A673 (cell line): ENCODE measurements at regions not wholly inside any gene's neighbourhood (a gene's known extent, or its start where the extent isn't known, plus 50 kb on each side); places are given as distances from the start of the nearest gene placed in this dataset.

Experiments
- BruUV-seq: library from RNA; stranded (reverse); fragments of 400-500 nt; replicated peaks from 2 replicates; lab custom pipeline; 2021; lab: Mats Ljungman, UMichigan
- CTCF ChIA-PET: fragments of 300-600 bp; sonication (Branson Sonifier 250); formaldehyde crosslinking; loops from one replicate; lab custom pipeline; 2022; ENCODE audit warnings: antibody characterized with exemption; lab: Charles Lee
- POLR2A ChIA-PET: fragments of 300-600 bp; sonication (Branson Sonifier 250); formaldehyde crosslinking; loops from one replicate; lab custom pipeline; 2022; ENCODE audit warnings: antibody characterized with exemption; ENCODE audit not compliant: low non-redundant PET; lab: Charles Lee
- DNase-seq: peaks from one replicate; pipeline ENCODE4 v3.0.0-alpha.2; 2015; ENCODE audit warnings: low spot score
- H3K27ac ChIP-seq: fragments of 200-600 bp; sonication (generic); 2 replicates; pipeline ENCODE4 v1.5.1; 2016; ENCODE audit warnings: mixed run types, low read depth, mild to moderate bottlenecking, mixed read lengths, antibody characterized with exemption, low read length; ENCODE audit not compliant: poor library complexity, severe bottlenecking
- H3K27me3 ChIP-seq: fragments of 200-600 bp; sonication (generic); replicated peaks from 2 replicates; pipeline ENCODE4 v1.6.1; 2017; ENCODE audit warnings: mixed run types, low read depth, mild to moderate bottlenecking, mixed read lengths, antibody characterized with exemption, low read length; ENCODE audit not compliant: insufficient read depth, poor library complexity
- H3K36me3 ChIP-seq: fragments of 200-600 bp; sonication (generic); 2 replicates; pipeline ENCODE4 v1.6.1; 2016; ENCODE audit warnings: mixed run types, mild to moderate bottlenecking, mixed read lengths, antibody characterized with exemption, low read length; ENCODE audit not compliant: insufficient read depth, poor library complexity, severe bottlenecking
- H3K4me1 ChIP-seq: fragments of 200-600 bp; sonication (generic); 2 replicates; pipeline ENCODE4 v1.6.1; 2017; ENCODE audit warnings: mixed run types, mild to moderate bottlenecking, mixed read lengths, antibody characterized with exemption, low read length; ENCODE audit not compliant: insufficient read depth, poor library complexity, severe bottlenecking
- H3K4me3 ChIP-seq: fragments of 200-600 bp; sonication (generic); 2 replicates; pipeline ENCODE4 v1.5.1; 2016; ENCODE audit warnings: low read depth, mixed run types, mild to moderate bottlenecking, mixed read lengths, low read length; ENCODE audit not compliant: poor library complexity, severe bottlenecking
- H3K9me3 ChIP-seq: fragments of 200-600 bp; sonication (generic); 2 replicates; pipeline ENCODE4 v1.6.1; 2016; ENCODE audit warnings: mixed run types, low read depth, mild to moderate bottlenecking, mixed read lengths, antibody characterized with exemption, low read length; ENCODE audit not compliant: poor library complexity, severe bottlenecking
- EZH2 ChIP-seq: fragments of 200-600 bp; sonication (generic); IDR thresholded peaks from 2 replicates; pipeline ENCODE4 v1.6.1; 2017; ENCODE audit warnings: borderline replicate concordance, low read depth, mild to moderate bottlenecking, mixed read lengths, antibody characterized with exemption, low read length; ENCODE audit not compliant: poor library complexity, severe bottlenecking
- intact Hi-C: fragments of 100-400 bp; cut with micrococcal nuclease; formaldehyde crosslinking; loops from one replicate; pipeline ENCODE4 v1.10.0; 2022; ENCODE audit not compliant: unreplicated experiment
- TF ChIP-seq, protein P1 (sequence below): fragments of 300-800, 200-600 bp; sonication (generic); conservative IDR thresholded peaks from 2 replicates; pipeline ENCODE4 v1.5.1; 2017; ENCODE audit warnings: low read depth, mild to moderate bottlenecking, antibody characterized with exemption, low read length, moderate library complexity, mixed read lengths

GRCh38 chr6:170464080-170464479 lies 89.0 kb downstream of the PSMB1 start:
- TF ChIP-seq EZH2: no peak
- TF ChIP-seq, protein P1, sequence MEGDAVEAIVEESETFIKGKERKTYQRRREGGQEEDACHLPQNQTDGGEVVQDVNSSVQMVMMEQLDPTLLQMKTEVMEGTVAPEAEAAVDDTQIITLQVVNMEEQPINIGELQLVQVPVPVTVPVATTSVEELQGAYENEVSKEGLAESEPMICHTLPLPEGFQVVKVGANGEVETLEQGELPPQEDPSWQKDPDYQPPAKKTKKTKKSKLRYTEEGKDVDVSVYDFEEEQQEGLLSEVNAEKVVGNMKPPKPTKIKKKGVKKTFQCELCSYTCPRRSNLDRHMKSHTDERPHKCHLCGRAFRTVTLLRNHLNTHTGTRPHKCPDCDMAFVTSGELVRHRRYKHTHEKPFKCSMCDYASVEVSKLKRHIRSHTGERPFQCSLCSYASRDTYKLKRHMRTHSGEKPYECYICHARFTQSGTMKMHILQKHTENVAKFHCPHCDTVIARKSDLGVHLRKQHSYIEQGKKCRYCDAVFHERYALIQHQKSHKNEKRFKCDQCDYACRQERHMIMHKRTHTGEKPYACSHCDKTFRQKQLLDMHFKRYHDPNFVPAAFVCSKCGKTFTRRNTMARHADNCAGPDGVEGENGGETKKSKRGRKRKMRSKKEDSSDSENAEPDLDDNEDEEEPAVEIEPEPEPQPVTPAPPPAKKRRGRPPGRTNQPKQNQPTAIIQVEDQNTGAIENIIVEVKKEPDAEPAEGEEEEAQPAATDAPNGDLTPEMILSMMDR: no peak
- POLR2A ChIA-PET: no interaction called here
- intact Hi-C loops: no loop called here
- H3K27ac ChIP-seq: no peak overlapping the region
- peaks cover 15% of the 10 kb centered on the region for H3K27me3 ChIP-seq
- H3K4me3 ChIP-seq: no peak overlapping the region
- CTCF ChIA-PET: no interaction called here
- DNase-seq: no peak
- peaks cover 16% of the 10 kb centered on the region for H3K9me3 ChIP-seq
- H3K4me1 ChIP-seq: no peaks in the 10 kb centered on the region
- BruUV-seq: no TSS peak
- H3K36me3 ChIP-seq: no peaks in the 10 kb centered on the region

DNA sequence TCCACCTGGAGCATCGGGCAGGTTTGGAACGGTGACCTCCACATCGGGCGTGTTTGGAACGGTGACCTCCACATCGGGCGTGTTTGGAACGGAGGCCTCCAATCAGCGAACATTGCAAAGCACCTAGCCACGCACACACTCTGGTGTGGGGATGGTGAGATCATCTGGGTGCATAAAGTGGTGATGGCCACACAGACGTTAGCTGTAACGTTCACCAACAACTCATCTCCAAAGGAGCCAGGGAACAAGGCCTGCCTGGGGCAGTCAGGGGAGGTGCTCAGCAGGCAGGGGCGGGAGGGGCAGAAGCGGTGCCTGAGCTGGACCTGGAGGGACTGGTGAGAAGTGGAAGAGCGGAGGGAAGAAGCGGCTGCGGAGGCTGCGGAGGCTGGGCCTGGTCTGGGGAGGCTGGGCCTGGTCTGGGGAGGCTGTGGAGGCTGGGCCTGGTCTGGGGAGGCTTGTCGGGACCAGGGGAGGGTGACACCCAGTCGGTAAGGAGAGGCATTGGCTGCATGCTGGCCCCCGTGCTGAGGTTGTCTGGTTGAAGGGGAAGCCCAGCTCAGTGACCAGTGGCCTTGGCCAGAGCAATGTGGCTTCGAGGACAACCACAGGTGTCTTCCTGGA lies 89.9 kb downstream of the PSMB1 start:
- CTCF ChIA-PET: no interaction called here
- peaks cover 13% of the 10 kb centered on the region for H3K9me3 ChIP-seq
- H3K4me1 ChIP-seq: no peaks in the 10 kb centered on the region
- no TSS peak for BruUV-seq
- TF ChIP-seq, protein P1: no peak
- TF ChIP-seq EZH2: no peak
- H3K27me3 ChIP-seq: peaks cover 15% of the 10 kb centered on the region
- intact Hi-C loops: no loop called here
- no peak overlapping the region for H3K27ac ChIP-seq
- POLR2A ChIA-PET: no interaction called here
- no peaks in the 10 kb centered on the region for H3K36me3 ChIP-seq
- H3K4me3 ChIP-seq: no peak overlapping the region
- no peak for DNase-seq

DNA sequence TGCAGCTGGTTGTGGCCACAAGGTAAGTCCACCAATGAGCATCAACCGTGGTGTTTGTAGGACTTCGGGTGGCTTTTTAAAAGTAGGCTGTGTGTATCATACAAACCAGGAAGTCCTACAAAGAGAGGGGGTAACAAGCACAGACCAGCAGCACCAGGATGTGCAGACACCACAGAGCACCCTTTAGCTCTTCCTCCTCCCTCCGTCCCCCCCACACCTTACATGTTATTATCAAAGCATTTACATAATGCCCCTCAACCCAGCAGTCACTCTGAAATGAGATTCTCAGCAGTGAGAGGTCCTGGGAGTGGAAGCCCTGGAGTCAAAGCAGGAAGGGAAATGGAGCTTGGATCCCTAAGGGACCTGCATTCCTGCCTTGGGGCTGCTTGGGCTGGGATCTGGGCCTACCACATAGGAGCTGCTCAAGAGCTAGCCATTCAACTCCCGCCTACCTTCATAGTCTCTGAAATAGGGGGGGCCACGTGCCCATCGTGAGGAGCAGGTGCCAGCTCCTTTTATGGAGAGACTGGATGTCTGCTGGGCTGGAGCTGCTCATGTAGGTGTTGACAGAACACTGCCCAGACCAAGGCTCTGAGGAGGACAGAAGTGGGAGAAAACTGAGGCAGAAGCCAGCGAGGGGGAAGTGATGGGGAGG lies 90.6 kb downstream of the PSMB1 start:
- ChIA-PET POLR2A (interaction anchor here (0.5 kb wide), 1 partner anchor 120 kb away, joined by 3 read pairs; no protein-coding TSS in a partner anchor), CTCF (no interaction called here)
- Histone ChIP-seq H3K9me3 (peaks cover 6% of the 10 kb centered on the region), H3K27me3 (peaks cover 16% of the 10 kb centered on the region), H3K4me1 (no peaks in the 10 kb centered on the region), H3K27ac (no peak overlapping the region), H3K36me3 (no peaks in the 10 kb centered on the region), H3K4me3 (no peak overlapping the region)
- BruUV-seq: no TSS peak
- DNase-seq: no peak
- TF ChIP-seq EZH2: no peak
- TF ChIP-seq, protein P1: no peak
- intact Hi-C loops: no loop called here
